NT2/D1 (cell line): ENCODE measurements at regions not wholly inside any gene's neighbourhood (a gene's known extent, or its start where the extent isn't known, plus 50 kb on each side); places are given as distances from the start of the nearest gene placed in this dataset.
"Not testable (repeated sequence)": the region's sequence is repeated elsewhere in the genome, so short reads cannot be mapped to it uniquely, and the experiment has no call there.

ENCODE experiments used
- DNase-seq: peaks from one replicate; pipeline ENCODE4 v3.0.0-alpha.2; 2011; ENCODE audit warnings: low read depth, low spot score
- H3K27me3 ChIP-seq: 2 replicates; pipeline ENCODE4 v1.6.0; 2011; ENCODE audit warnings: mild to moderate bottlenecking; ENCODE audit not compliant: insufficient read length, insufficient read depth
- H3K36me3 ChIP-seq: 2 replicates; pipeline ENCODE4 v1.6.1; 2011; ENCODE audit warnings: mild to moderate bottlenecking, low read length, mixed read lengths; ENCODE audit not compliant: insufficient read depth, insufficient read length
- H3K4me1 ChIP-seq: 2 replicates; pipeline ENCODE4 v1.5.1; 2011; ENCODE audit not compliant: insufficient read depth, insufficient read length
- H3K4me3 ChIP-seq: 2 replicates; pipeline ENCODE4 v1.5.1; 2011; ENCODE audit warnings: low read depth; ENCODE audit not compliant: insufficient read length
- H3K9ac ChIP-seq: 2 replicates; pipeline ENCODE4 v1.6.0; 2011; ENCODE audit warnings: low read depth; ENCODE audit not compliant: insufficient read length
- H3K9me3 ChIP-seq: 2 replicates; pipeline ENCODE4 v1.5.1; 2011; ENCODE audit warnings: mild to moderate bottlenecking, low read length; ENCODE audit not compliant: insufficient read depth
- SUZ12 ChIP-seq: IDR thresholded peaks from 2 replicates; pipeline ENCODE4 v1.6.1; 2011; ENCODE audit not compliant: insufficient read length, insufficient read depth; ENCODE audit errors: extremely low read depth
- YY1 ChIP-seq: IDR thresholded peaks from 2 replicates; pipeline ENCODE4 v1.6.1; 2011; ENCODE audit not compliant: insufficient read length, insufficient read depth
- ZNF274 ChIP-seq: IDR thresholded peaks from 2 replicates; pipeline ENCODE4 v1.6.1; 2011; ENCODE audit warnings: mild to moderate bottlenecking, low read depth, low read length

- no peak overlapping the region for H3K4me3 ChIP-seq
- H3K4me1 ChIP-seq = no peaks in the 10 kb centered on the region
- H3K9ac ChIP-seq = no peak overlapping the region
- no peak for DNase-seq
- no peak for TF ChIP-seq SUZ12
- no peak for TF ChIP-seq ZNF274
- TF ChIP-seq YY1 = no peak
- H3K36me3 ChIP-seq = no peaks in the 10 kb centered on the region
- no peaks in the 10 kb centered on the region for H3K27me3 ChIP-seq
- H3K9me3 ChIP-seq = no peaks in the 10 kb centered on the region
These were observed 152.3 kb downstream of the ALDH8A1 start for GRCh38 chr6:134797400-134798113.

- no peaks in the 10 kb centered on the region for H3K27me3 ChIP-seq
- H3K9me3 ChIP-seq = no peaks in the 10 kb centered on the region
- DNase-seq = no peak
These were observed 154.2 kb downstream of the ALDH8A1 start for GRCh38 chr6:134795691-134796090.

GRCh38 chr6:134795001-134795400, 154.9 kb downstream of the ALDH8A1 start:
- H3K4me3 ChIP-seq = no peak overlapping the region
- no peaks in the 10 kb centered on the region for H3K4me1 ChIP-seq

More at GRCh38 chr6:134795691-134796090, 154.2 kb downstream of the ALDH8A1 start:
- no peak for TF ChIP-seq ZNF274
- TF ChIP-seq YY1 = no peak
- TF ChIP-seq SUZ12 = no peak
- no peaks in the 10 kb centered on the region for H3K36me3 ChIP-seq
- no peak overlapping the region for H3K9ac ChIP-seq
- H3K4me3 ChIP-seq = no peak overlapping the region
- no peaks in the 10 kb centered on the region for H3K4me1 ChIP-seq

GRCh38 chr6:134791243-134791843, 158.6 kb downstream of the ALDH8A1 start:
- not testable (repeated sequence) for DNase-seq, H3K9ac ChIP-seq, H3K27me3 ChIP-seq, H3K4me1 ChIP-seq, H3K4me3 ChIP-seq, H3K36me3 ChIP-seq, H3K9me3 ChIP-seq

More at GRCh38 chr6:134795001-134795400, 154.9 kb downstream of the ALDH8A1 start:
- H3K9ac ChIP-seq = no peak overlapping the region
- TF ChIP-seq ZNF274 (no peak), SUZ12 (no peak), YY1 (no peak)
- no peaks in the 10 kb centered on the region for H3K27me3 ChIP-seq
- H3K9me3 ChIP-seq = no peaks in the 10 kb centered on the region
- H3K36me3 ChIP-seq = no peaks in the 10 kb centered on the region
- DNase-seq = no peak

- Histone ChIP-seq H3K9ac (no peak overlapping the region), H3K27me3 (no peaks in the 10 kb centered on the region), H3K9me3 (no peaks in the 10 kb centered on the region), H3K36me3 (no peaks in the 10 kb centered on the region), H3K4me1 (no peaks in the 10 kb centered on the region), H3K4me3 (no peak overlapping the region)
- TF ChIP-seq YY1 = no peak
- no peak for TF ChIP-seq SUZ12
- no peak for TF ChIP-seq ZNF274
- DNase-seq = no peak
These were observed 162.5 kb downstream of the ALDH8A1 start for GRCh38 chr6:134787261-134787877.

GRCh38 chr6:134784336-134784735, 165.6 kb downstream of the ALDH8A1 start:
- DNase-seq = no peak
- H3K36me3 ChIP-seq = no peaks in the 10 kb centered on the region
- no peak overlapping the region for H3K4me3 ChIP-seq
- no peak overlapping the region for H3K9ac ChIP-seq
- no peaks in the 10 kb centered on the region for H3K4me1 ChIP-seq
- no peaks in the 10 kb centered on the region for H3K27me3 ChIP-seq
- no peak for TF ChIP-seq YY1
- no peak for TF ChIP-seq ZNF274
- TF ChIP-seq SUZ12 = no peak
- peaks cover 5% of the 10 kb centered on the region; the same call in 1 of the 2 replicates for H3K9me3 ChIP-seq

- H3K4me1 ChIP-seq = no peaks in the 10 kb centered on the region
- no peaks in the 10 kb centered on the region for H3K36me3 ChIP-seq
- peaks cover 9% of the 10 kb centered on the region; the same call in 1 of the 2 replicates for H3K9me3 ChIP-seq
- no peak overlapping the region for H3K4me3 ChIP-seq
- DNase-seq = no peak
- TF ChIP-seq ZNF274 = no peak
- TF ChIP-seq YY1 = no peak
- no peak for TF ChIP-seq SUZ12
- no peaks in the 10 kb centered on the region for H3K27me3 ChIP-seq
- H3K9ac ChIP-seq = no peak overlapping the region
These were observed 171.5 kb downstream of the ALDH8A1 start for GRCh38 chr6:134778431-134778830.
